ENCODE measurements at regions not wholly inside any gene's neighbourhood (a gene's known extent, or its start where the extent isn't known, plus 50 kb on each side); places are given as distances from the start of the nearest gene placed in this dataset.

- TF ChIP-seq CHD7 (IDR thresholded peaks at IDR 0.05; ENCODE audit: insufficient replicate concordance, low read length), result no peak
- TF ChIP-seq ATF2 (IDR thresholded peaks at IDR 0.05; ENCODE audit: low read length), result no peak
- TF ChIP-seq CHD2 (IDR thresholded peaks at IDR 0.05; ENCODE audit: low read length), result no peak
- TF ChIP-seq TCF12 (IDR thresholded peaks at IDR 0.05; ENCODE audit: low read depth, low read length), result no peak
- TF ChIP-seq FOSL1 (IDR thresholded peaks at IDR 0.05; ENCODE audit: insufficient read depth, low read depth, low read length), result no peak
- no peak for TF ChIP-seq BRCA1 (IDR thresholded peaks at IDR 0.05; ENCODE audit: low read depth, low read length)
These were observed 118.6 kb upstream of the MAST4 start (continued) for GRCh38 chr5:66477596-66477995.
